Activated B cell treated with CpG ODN at 0.5 μM for 24 hours (primary cell): ENCODE measurements at regions not wholly inside any gene's neighbourhood (a gene's known extent, or its start where the extent isn't known, plus 50 kb on each side); places are given as distances from the start of the nearest gene placed in this dataset.

ENCODE experiments used
- ATAC-seq: fragments of 200-7000 bp; cut with Tn5 transposase; one replicate; pipeline ENCODE4 v1.10.0; 2021; ENCODE audit warnings: low read depth, mild to moderate bottlenecking, moderate library complexity
- CTCF ChIA-PET: fragments of 350-600 bp; sonication (Branson Sonifier 250); formaldehyde crosslinking; loops from one replicate; lab custom pipeline; 2021; ENCODE audit warnings: antibody characterized with exemption; lab: Charles Lee
- POLR2A ChIA-PET: fragments of 350-600 bp; sonication (Branson Sonifier 250); formaldehyde crosslinking; loops from one replicate; lab custom pipeline; 2021; ENCODE audit warnings: antibody characterized with exemption; lab: Charles Lee
- DNase-seq: peaks from one replicate; pipeline ENCODE4 v3.0.0; 2022
- H3K27ac Mint-ChIP-seq: one replicate; pipeline ENCODE4 v1.8.0; 2020; ENCODE audit warnings: mixed read lengths
- H3K27me3 Mint-ChIP-seq: one replicate; pipeline ENCODE4 v1.8.0; 2021; ENCODE audit warnings: mixed read lengths
- H3K36me3 Mint-ChIP-seq: one replicate; pipeline ENCODE4 v1.8.0; 2021; ENCODE audit warnings: low read depth, mixed read lengths
- H3K4me1 Mint-ChIP-seq: one replicate; pipeline ENCODE4 v1.8.0; 2021; ENCODE audit warnings: mixed read lengths
- H3K4me3 Mint-ChIP-seq: one replicate; pipeline ENCODE4 v1.8.0; 2020; ENCODE audit warnings: mild to moderate bottlenecking, mixed read lengths
- H3K9me3 Mint-ChIP-seq: one replicate; pipeline ENCODE4 v1.8.0; 2020; ENCODE audit warnings: mixed read lengths
- CTCF ChIP-seq: fragments of 200-600 bp; IDR thresholded peaks from one replicate; pipeline ENCODE4 v1.8.0; 2022; ENCODE audit warnings: antibody characterized with exemption, mild to moderate bottlenecking
- intact Hi-C: fragments of 100-400 bp; cut with micrococcal nuclease; formaldehyde crosslinking; loops from one replicate; pipeline ENCODE4 v1.15.1; 2024

- no peak overlapping the region for H3K27ac Mint-ChIP-seq
- no peaks in the 10 kb centered on the region for H3K27me3 Mint-ChIP-seq
- no peaks in the 10 kb centered on the region for H3K4me1 Mint-ChIP-seq
- ATAC-seq (no peak), DNase-seq (no peak)
- ChIA-PET CTCF (no interaction called here), POLR2A (no interaction called here)
- no peaks in the 10 kb centered on the region for H3K36me3 Mint-ChIP-seq
- no peak for TF ChIP-seq CTCF
- intact Hi-C loops: no loop called here
- no peaks in the 10 kb centered on the region for H3K9me3 Mint-ChIP-seq
- H3K4me3 Mint-ChIP-seq: no peak overlapping the region
These were observed 140.2 kb downstream of the SLIT2 start for GRCh38 chr4:20391912-20392311.

GRCh38 chr4:20393486-20394100 is 141.9 kb downstream of the SLIT2 start:
- ATAC-seq (no peak), DNase-seq (no peak)
- ChIA-PET POLR2A (no interaction called here), CTCF (no interaction called here)
- H3K27me3 Mint-ChIP-seq: no peaks in the 10 kb centered on the region
- intact Hi-C loops: no loop called here
- no peak overlapping the region for H3K27ac Mint-ChIP-seq
- no peaks in the 10 kb centered on the region for H3K36me3 Mint-ChIP-seq
- no peaks in the 10 kb centered on the region for H3K4me1 Mint-ChIP-seq
- H3K9me3 Mint-ChIP-seq: no peaks in the 10 kb centered on the region
- TF ChIP-seq CTCF: no peak
- no peak overlapping the region for H3K4me3 Mint-ChIP-seq

DNA sequence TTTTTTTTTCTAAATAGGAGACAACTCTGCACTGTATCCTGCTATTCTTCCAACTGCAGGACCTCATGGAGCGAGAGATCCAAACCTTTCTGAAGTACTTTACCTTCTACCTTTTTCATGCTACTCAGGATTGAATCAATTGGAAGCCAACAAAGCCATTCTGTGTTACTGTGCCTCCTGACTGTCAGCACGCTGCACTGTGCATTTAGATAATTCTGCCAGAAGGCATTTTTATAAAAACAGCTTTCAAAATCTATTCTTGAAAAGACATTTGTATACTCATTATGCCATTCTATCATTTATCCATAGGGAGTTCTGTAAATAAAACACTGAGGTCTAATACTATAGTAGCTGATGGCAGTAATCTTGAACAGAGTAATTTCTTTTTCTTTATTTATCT is 142.8 kb downstream of the SLIT2 start:
- CTCF ChIA-PET: interaction anchor here (1.0 kb wide), 2 partner anchors 17 to 291 kb away, joined by 3 to 6 read pairs; no protein-coding TSS in a partner anchor
- Mint-ChIP-seq H3K27me3 (no peaks in the 10 kb centered on the region), H3K4me1 (no peaks in the 10 kb centered on the region), H3K36me3 (no peaks in the 10 kb centered on the region), H3K4me3 (no peak overlapping the region), H3K27ac (no peak overlapping the region), H3K9me3 (no peaks in the 10 kb centered on the region)
- no peak for TF ChIP-seq CTCF
- no peak for ATAC-seq
- intact Hi-C loops: no loop called here
- POLR2A ChIA-PET: no interaction called here
- DNase-seq: no peak

GRCh38 chr4:20395160-20395773 is 143.6 kb downstream of the SLIT2 start:
- no peak overlapping the region for H3K27ac Mint-ChIP-seq
- no peak for DNase-seq
- H3K9me3 Mint-ChIP-seq: no peaks in the 10 kb centered on the region
- no peak for TF ChIP-seq CTCF
- H3K4me1 Mint-ChIP-seq: no peaks in the 10 kb centered on the region
- H3K4me3 Mint-ChIP-seq: no peak overlapping the region
- ATAC-seq: no peak
- ChIA-PET POLR2A (no interaction called here), CTCF (interaction anchor here (1.0 kb wide), 2 partner anchors 16 to 290 kb away, joined by 3 to 6 read pairs; no protein-coding TSS in a partner anchor)
- H3K36me3 Mint-ChIP-seq: no peaks in the 10 kb centered on the region
- intact Hi-C loops: loop anchor here (1.0 kb wide), 1 partner anchor 290 kb away; no protein-coding TSS in a partner anchor
- no peaks in the 10 kb centered on the region for H3K27me3 Mint-ChIP-seq

DNA sequence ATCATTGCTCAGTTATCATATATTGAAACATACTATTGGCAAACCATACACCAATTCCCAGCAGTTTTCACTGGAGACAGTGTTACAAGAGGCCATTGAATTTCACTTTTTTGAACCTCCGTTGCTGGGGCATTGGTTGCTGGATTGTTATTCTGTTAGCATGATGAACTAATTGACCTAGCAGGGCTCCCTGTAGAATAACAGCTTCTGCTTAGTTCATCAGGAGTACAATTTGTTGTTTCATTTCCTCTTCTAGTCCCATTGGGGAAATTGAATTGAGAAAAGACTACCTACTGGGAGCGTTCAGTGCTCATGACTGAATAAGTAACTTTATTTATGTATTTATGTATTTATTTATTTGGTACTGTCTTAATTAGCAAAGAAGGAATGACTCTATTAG is 151.6 kb downstream of the SLIT2 start:
- intact Hi-C loops: no loop called here
- ChIA-PET CTCF (no interaction called here), POLR2A (no interaction called here)
- DNase-seq (no peak), ATAC-seq (no peak)
- H3K9me3 Mint-ChIP-seq: no peaks in the 10 kb centered on the region
- H3K4me1 Mint-ChIP-seq: no peaks in the 10 kb centered on the region
- H3K27me3 Mint-ChIP-seq: no peaks in the 10 kb centered on the region
- no peak overlapping the region for H3K27ac Mint-ChIP-seq
- TF ChIP-seq CTCF: no peak
- no peaks in the 10 kb centered on the region for H3K36me3 Mint-ChIP-seq
- H3K4me3 Mint-ChIP-seq: no peak overlapping the region
